Hepatocyte (in vitro differentiated cells): ENCODE measurements at regions not wholly inside any gene's neighbourhood (a gene's known extent, or its start where the extent isn't known, plus 50 kb on each side); places are given as distances from the start of the nearest gene placed in this dataset.

Experiments
- DNase-seq: peaks from one replicate; pipeline ENCODE4 v3.0.0-alpha.2; 2016; ENCODE audit warnings: low spot score
- H2AFZ ChIP-seq: fragments of 200-600 bp; sonication (generic); 2 replicates; pipeline ENCODE4 v1.6.0; 2016; ENCODE audit warnings: antibody characterized with exemption, mild to moderate bottlenecking
- H3K27ac ChIP-seq: fragments of 200-600 bp; sonication (generic); 2 replicates; pipeline ENCODE4 v1.5.1; 2016; ENCODE audit warnings: mild to moderate bottlenecking
- H3K27me3 ChIP-seq: fragments of 200-600 bp; sonication (generic); 2 replicates; pipeline ENCODE4 v1.6.1; 2016
- H3K36me3 ChIP-seq: fragments of 200-600 bp; sonication (generic); replicated peaks from 2 replicates; pipeline ENCODE4 v1.5.1; 2016; ENCODE audit warnings: low read depth; ENCODE audit not compliant: insufficient read depth
- H3K4me1 ChIP-seq: fragments of 200-600 bp; sonication (generic); 2 replicates; pipeline ENCODE4 v1.5.1; 2016; ENCODE audit warnings: mild to moderate bottlenecking, moderate library complexity; ENCODE audit not compliant: insufficient read depth
- H3K4me2 ChIP-seq: fragments of 200-600 bp; sonication (generic); 2 replicates; pipeline ENCODE4 v1.6.0; 2016
- H3K4me3 ChIP-seq: fragments of 200-600 bp; sonication (generic); 2 replicates; pipeline ENCODE4 v1.5.1; 2016; ENCODE audit warnings: mild to moderate bottlenecking
- H3K79me2 ChIP-seq: fragments of 200-600 bp; sonication (generic); 2 replicates; pipeline ENCODE4 v1.6.0; 2017; ENCODE audit warnings: mild to moderate bottlenecking
- H3K9me2 ChIP-seq: fragments of 200-600 bp; sonication (generic); replicated peaks from 2 replicates; pipeline ENCODE4 v1.6.0; 2017; ENCODE audit warnings: mild to moderate bottlenecking; ENCODE audit not compliant: insufficient read depth
- H3K9me3 ChIP-seq: fragments of 200-600 bp; sonication (generic); 2 replicates; pipeline ENCODE4 v1.5.1; 2016; ENCODE audit warnings: low read depth, mild to moderate bottlenecking
- H4K20me1 ChIP-seq: fragments of 200-600 bp; sonication (generic); 2 replicates; pipeline ENCODE4 v1.6.0; 2016; ENCODE audit warnings: mild to moderate bottlenecking; ENCODE audit not compliant: insufficient read depth, poor library complexity, severe bottlenecking
- CTCF ChIP-seq: fragments of 200-600 bp; sonication (generic); IDR thresholded peaks from 2 replicates; pipeline ENCODE4 v1.5.1; 2016; ENCODE audit warnings: antibody characterized with exemption, mild to moderate bottlenecking; ENCODE audit not compliant: poor library complexity
- EZH2 ChIP-seq: fragments of 200-600 bp; sonication (generic); IDR thresholded peaks from 2 replicates; pipeline ENCODE4 v1.6.1; 2016; ENCODE audit warnings: antibody characterized with exemption, mild to moderate bottlenecking, borderline replicate concordance
- EZH2phosphoT487 ChIP-seq: fragments of 200-600 bp; sonication (generic); IDR thresholded peaks from one replicate; pipeline ENCODE4 v1.6.1; 2018; ENCODE audit warnings: antibody characterized with exemption, mild to moderate bottlenecking, low read depth, moderate library complexity; ENCODE audit not compliant: unreplicated experiment, severe bottlenecking
- whole genome bisulfite sequencing: methylation state at CpG from one replicate; pipeline ENCODE4 v1.1.6; 2016; ENCODE audit warnings: low lambda C conversion rate; ENCODE audit errors: missing lambda C conversion rate; 5-methylcytosine and 5-hydroxymethylcytosine counted together

- H2AFZ ChIP-seq, result no peak overlapping the region
- no peaks in the 10 kb centered on the region for H3K9me2 ChIP-seq
- H4K20me1 ChIP-seq, result no peaks in the 10 kb centered on the region
- no peaks in the 10 kb centered on the region for H3K4me1 ChIP-seq
- no peaks in the 10 kb centered on the region for H3K36me3 ChIP-seq
- no peak overlapping the region for H3K4me2 ChIP-seq
- no peak for DNase-seq
- TF ChIP-seq CTCF (no peak), EZH2phosphoT487 (no peak), EZH2 (no peak)
- H3K79me2 ChIP-seq, result no peaks in the 10 kb centered on the region
- H3K27me3 ChIP-seq, result no peaks in the 10 kb centered on the region
- 71% methylated on average over 15 of the region's 16 CpGs for WGBS
- H3K4me3 ChIP-seq, result no peak overlapping the region
- no peaks in the 10 kb centered on the region for H3K9me3 ChIP-seq
- no peak overlapping the region for H3K27ac ChIP-seq
Observed at GRCh38 chr5:2163940-2164490, 281.3 kb upstream of the IRX4 start.

- no peaks in the 10 kb centered on the region for H3K79me2 ChIP-seq
- no peaks in the 10 kb centered on the region for H3K9me2 ChIP-seq
- H2AFZ ChIP-seq, result no peak overlapping the region
- WGBS, result 92% methylated on average over 20 of the region's 20 CpGs
- H3K36me3 ChIP-seq, result no peaks in the 10 kb centered on the region
- no peaks in the 10 kb centered on the region for H4K20me1 ChIP-seq
- no peak overlapping the region for H3K4me3 ChIP-seq
- no peaks in the 10 kb centered on the region for H3K9me3 ChIP-seq
- H3K27ac ChIP-seq, result no peak overlapping the region
- DNase-seq, result no peak
- H3K27me3 ChIP-seq, result no peaks in the 10 kb centered on the region
- H3K4me1 ChIP-seq, result no peaks in the 10 kb centered on the region
- no peak for TF ChIP-seq EZH2
- H3K4me2 ChIP-seq, result no peak overlapping the region
Observed at GRCh38 chr5:2163060-2163856, 280.5 kb upstream of the IRX4 start.

GRCh38 chr5:2160811-2161210 is 278.1 kb upstream of the IRX4 start:
- no peak overlapping the region for H3K4me2 ChIP-seq
- no peaks in the 10 kb centered on the region for H3K27me3 ChIP-seq
- DNase-seq, result no peak
- H3K79me2 ChIP-seq, result no peaks in the 10 kb centered on the region
- H2AFZ ChIP-seq, result no peak overlapping the region
- no peaks in the 10 kb centered on the region for H3K36me3 ChIP-seq
- no peaks in the 10 kb centered on the region for H3K9me3 ChIP-seq
- H4K20me1 ChIP-seq, result no peaks in the 10 kb centered on the region
- no peaks in the 10 kb centered on the region for H3K9me2 ChIP-seq
- no peaks in the 10 kb centered on the region for H3K4me1 ChIP-seq
- WGBS, result no CpG with 5 or more reads among the region's 2 CpGs
- no peak overlapping the region for H3K4me3 ChIP-seq
- TF ChIP-seq EZH2, result no peak
- no peak for TF ChIP-seq CTCF
- no peak for TF ChIP-seq EZH2phosphoT487
- H3K27ac ChIP-seq, result no peak overlapping the region

- TF ChIP-seq EZH2 (no peak), EZH2phosphoT487 (no peak), CTCF (no peak)
- Histone ChIP-seq H2AFZ (no peak overlapping the region), H3K9me3 (no peaks in the 10 kb centered on the region), H3K36me3 (no peaks in the 10 kb centered on the region), H3K4me2 (no peak overlapping the region), H3K4me3 (no peak overlapping the region), H3K4me1 (no peaks in the 10 kb centered on the region), H3K9me2 (no peaks in the 10 kb centered on the region), H3K27ac (no peak overlapping the region), H4K20me1 (no peaks in the 10 kb centered on the region), H3K79me2 (no peaks in the 10 kb centered on the region), H3K27me3 (no peaks in the 10 kb centered on the region)
- 73% methylated on average over 9 of the region's 9 CpGs for WGBS
- DNase-seq, result no peak
Observed at GRCh38 chr5:2158767-2159166, 276.0 kb upstream of the IRX4 start.
